ENCODE measurements at regions not wholly inside any gene's neighbourhood (a gene's known extent, or its start where the extent isn't known, plus 50 kb on each side); places are given as distances from the start of the nearest gene placed in this dataset.

- no peak for DNase-seq
These were observed 452.5 kb downstream of the MCTP2 start for GRCh38 chr15:94683902-94684301.

- no peak for DNase-seq
These were observed 459.8 kb downstream of the MCTP2 start for GRCh38 chr15:94691169-94691568.

- DNase-seq: no peak
These were observed 461.3 kb downstream of the MCTP2 start for GRCh38 chr15:94692710-94693109.

- DNase-seq: no peak
These were observed 468.9 kb downstream of the MCTP2 start for GRCh38 chr15:94700211-94700610.

GRCh38 chr15:94701281-94701985, 470.1 kb downstream of the MCTP2 start:
- no peak for DNase-seq

GRCh38 chr15:94703596-94703995, 472.2 kb downstream of the MCTP2 start:
- DNase-seq: no peak

- DNase-seq: no peak
These were observed 473.1 kb downstream of the MCTP2 start for GRCh38 chr15:94704421-94704820.

DNA sequence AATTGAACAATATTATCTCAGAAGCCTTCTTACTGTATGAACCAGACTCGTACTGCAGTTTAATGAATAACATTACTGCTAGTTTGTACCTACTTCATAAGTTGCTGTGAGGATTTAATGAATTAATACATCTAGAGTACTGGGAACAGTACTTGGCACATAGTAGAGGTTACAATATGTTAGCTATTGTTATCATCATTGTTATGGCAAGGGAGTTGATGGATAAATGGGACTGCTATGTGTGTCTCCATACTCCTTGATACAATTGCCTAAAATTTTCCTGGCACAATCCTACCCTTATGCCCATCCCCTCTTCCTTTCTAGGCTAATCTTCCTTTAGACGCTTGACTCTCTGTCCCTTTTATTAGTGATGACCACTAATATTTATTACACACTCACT, 473.6 kb downstream of the MCTP2 start:
- no peak for DNase-seq

DNA sequence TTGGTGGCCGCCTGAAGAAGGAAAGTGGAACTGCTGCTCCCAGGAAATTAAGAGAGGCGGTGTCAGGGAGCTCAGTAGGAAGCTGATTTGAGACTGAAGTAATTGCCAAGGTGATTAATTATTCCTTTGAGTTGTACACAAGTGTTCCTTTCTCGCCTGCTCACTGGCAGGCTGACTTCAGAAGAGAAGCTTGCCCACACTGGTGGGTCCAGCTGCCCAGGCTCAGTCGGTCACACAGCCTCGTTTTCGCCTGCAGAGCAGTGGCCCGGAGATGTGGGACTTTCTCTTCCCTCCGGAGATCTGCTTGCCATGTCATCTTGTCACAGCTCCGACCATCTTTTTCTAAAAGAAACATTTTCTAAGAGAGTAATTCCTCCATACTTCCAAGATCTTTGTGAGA, 478.0 kb downstream of the MCTP2 start:
- DNase-seq: no peak

GRCh38 chr15:94722024-94722636, 490.8 kb downstream of the MCTP2 start:
- no peak for DNase-seq

DNA sequence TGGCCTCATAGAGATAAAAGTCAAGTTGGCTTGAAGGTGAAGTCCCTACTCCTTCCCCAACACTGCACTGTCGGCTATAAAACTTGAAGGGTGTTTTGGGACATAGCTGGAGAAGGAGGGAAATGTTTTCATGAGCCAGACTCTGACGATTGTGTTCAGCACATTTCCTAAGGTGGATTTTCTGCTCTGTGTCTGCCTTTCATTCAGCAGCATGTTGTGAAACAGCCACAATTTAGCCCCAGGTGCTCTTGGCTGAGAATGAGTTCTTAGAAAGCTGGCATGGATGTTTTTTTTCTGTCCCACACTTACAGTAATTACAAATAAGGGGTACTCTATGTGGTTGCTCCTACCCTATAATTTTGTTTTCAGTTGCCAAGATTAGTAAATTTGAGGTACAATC, 492.4 kb downstream of the MCTP2 start:
- no peak for DNase-seq

GRCh38 chr15:94731286-94731685, 499.9 kb downstream of the MCTP2 start:
- DNase-seq: no peak

- no peak for DNase-seq
These were observed 503.1 kb downstream of the MCTP2 start for GRCh38 chr15:94734460-94734859.

- no peak for DNase-seq
These were observed 504.9 kb downstream of the MCTP2 start for GRCh38 chr15:94736236-94736635.

DNA sequence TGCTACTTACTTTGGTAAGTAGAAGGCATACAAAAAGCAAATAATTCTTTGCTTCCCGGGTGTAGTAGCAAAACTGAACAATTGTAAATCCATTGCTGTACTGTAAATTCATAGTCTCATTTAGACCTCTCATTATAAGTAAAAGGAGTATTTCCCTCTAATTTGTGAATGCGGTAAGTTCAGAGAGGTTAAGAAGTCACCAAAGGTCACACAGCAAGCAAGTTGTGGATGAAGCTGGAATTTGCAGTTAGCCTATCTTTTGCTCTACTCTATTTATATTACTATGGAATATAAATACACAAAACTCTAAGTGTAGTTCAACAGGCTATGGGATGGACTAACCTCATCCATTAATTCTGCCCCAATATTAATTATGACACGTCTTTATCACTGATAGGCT, 508.3 kb downstream of the MCTP2 start:
- no peak for DNase-seq

GRCh38 chr15:94740469-94740868, 509.1 kb downstream of the MCTP2 start:
- no peak for DNase-seq

DNA sequence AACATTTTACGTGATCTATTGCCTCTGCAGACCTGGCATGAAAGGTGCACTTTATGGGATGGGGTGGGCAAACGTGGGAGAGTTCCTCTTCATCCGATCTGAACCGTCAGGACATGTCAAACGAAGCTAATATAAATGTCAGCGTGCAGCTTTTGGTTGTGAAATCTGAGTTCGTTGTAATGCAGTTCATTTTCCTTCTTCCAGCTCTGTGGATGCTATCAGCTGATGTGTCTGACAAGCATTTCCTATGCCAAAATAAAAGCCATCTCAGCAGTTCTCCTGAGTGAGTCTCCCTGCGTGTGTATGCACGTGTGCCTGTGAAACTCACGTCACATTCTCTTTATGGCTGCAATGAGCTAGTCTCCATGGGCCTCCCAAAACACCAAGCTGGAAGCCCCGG, 512.3 kb downstream of the MCTP2 start:
- DNase-seq: no peak

DNA sequence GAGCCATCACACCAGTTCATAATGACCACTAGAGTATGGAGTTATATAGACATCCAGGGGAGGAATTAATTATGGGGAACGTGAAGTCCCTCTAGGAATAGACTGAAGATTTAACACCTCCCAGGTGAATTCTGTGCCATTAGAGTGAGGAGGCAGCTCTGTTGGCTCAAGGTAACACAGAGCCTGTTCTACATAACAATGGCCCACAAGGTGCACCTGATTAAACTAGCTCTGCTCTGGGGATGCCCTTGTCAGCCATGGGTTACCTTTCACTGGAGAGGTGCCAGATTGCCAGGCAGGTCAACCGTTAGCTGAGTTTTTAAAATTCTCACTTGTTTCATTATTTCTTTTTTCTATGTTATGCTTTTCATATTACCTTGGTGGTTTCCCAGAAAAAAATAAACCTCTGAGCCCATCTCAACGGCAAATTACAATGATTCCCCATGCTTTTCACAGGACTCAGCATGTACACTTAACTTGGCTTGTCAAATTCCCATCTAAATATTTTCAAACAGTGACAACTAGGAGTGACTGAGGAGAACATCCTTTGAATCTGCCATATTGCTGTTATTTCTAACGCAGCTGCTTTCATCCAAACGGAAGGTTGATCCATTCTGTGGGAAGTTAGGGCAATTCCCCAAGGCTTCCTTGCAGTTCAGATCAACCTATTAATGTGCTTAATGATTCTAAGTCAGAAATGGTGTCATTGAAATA, 512.9 kb downstream of the MCTP2 start:
- DNase-seq: no peak

GRCh38 chr15:94745371-94745770, 514.0 kb downstream of the MCTP2 start:
- no peak for DNase-seq

GRCh38 chr15:94747510-94747909, 516.1 kb downstream of the MCTP2 start:
- no peak for DNase-seq

- DNase-seq: no peak
These were observed 518.7 kb downstream of the MCTP2 start for GRCh38 chr15:94749811-94750617.

DNA sequence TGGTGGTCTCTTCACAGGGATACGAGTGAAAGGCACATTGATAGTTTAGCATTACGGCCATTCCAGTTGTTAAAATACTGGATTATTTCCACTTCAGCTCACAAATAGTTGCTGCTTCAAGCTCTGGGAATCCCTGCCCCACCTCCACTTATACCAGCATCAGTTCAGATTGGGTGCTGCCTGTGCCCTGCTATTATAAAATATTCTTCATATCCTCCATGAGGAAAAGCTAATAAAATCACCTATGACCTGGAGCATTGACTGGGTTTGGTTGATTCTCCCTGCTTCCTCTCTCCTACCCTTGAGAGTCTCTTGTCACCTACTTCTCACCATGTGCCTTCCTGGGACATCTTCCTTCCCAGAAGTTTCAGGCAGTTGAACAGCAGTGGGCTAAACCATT, 529.0 kb downstream of the MCTP2 start:
- DNase-seq: no peak

GRCh38 chr15:94761574-94761973, 530.2 kb downstream of the MCTP2 start:
- no peak for DNase-seq
